Stomach (tissue), 4 donors: ENCODE measurements at regions not wholly inside any gene's neighbourhood (a gene's known extent, or its start where the extent isn't known, plus 50 kb on each side); places are given as distances from the start of the nearest gene placed in this dataset.

Experiments
- EP300 ChIP-seq: sonication (generic); formaldehyde crosslinking; IDR thresholded peaks from one replicate; pipeline ENCODE4 v1.6.1; 2017; ENCODE audit warnings: antibody characterized with exemption
- POLR2A ChIP-seq, 4 donors: fragments of 450-650 bp; IDR thresholded peaks; one replicate each; pipeline ENCODE4 v1.6.1; 2016; ENCODE audit warnings: antibody characterized with exemption in 4 of 4, control low read depth in 2 of 4, mild to moderate bottlenecking in 1 of 4, moderate library complexity in 1 of 4
- POLR2AphosphoS5 ChIP-seq, 3 donors: sonication (generic); formaldehyde crosslinking; IDR thresholded peaks; one replicate each; pipeline ENCODE4 v1.6.1; 2016; ENCODE audit warnings: antibody characterized with exemption in 3 of 3
- TF ChIP-seq, protein P1 (sequence below), 7 experiments: fragments of 450-650 bp in 4 of 7; fragments of 200-600 bp in 3 of 7; sonication (generic) in 3 of 7; IDR thresholded peaks; one replicate each; pipeline ENCODE4 v1.5.1; 2016 to 2019; ENCODE audit warnings: antibody characterized with exemption in 7 of 7, control low read depth in 2 of 7, mild to moderate bottlenecking in 1 of 7

DNA sequence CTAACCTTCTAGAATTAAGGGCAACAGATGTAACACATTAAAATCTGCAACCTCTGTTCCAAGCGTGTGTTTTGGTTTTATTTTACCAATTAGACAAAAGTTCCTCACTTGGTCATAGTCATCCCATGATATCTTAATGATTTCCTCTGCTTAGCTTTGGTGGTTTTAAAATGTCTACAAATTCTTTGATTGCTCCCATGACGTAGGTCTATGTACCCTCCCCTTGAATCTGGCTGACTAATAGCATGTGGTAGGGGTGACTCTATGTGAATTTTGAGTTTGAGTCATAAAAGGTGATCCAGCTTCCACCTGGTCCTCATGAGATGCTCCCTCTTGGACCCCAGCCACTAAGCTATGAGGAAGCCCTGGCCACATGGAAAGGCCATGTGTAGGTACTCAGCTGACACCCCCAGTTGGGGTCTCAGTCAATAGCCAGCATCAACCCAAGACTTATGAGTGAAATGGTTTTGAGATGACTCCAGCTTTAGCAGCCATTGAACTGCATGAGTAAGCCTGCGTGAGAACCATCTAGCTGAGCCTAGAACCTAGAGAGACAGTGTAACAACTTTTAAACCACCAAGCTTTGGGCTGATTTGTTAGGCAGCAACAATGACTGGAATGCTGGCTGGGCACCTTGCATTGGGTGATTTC, 247.1 kb downstream of the MSRB3 start:
- TF ChIP-seq POLR2A (IDR thresholded peaks at IDR 0.05), result no peak
- TF ChIP-seq POLR2AphosphoS5 (IDR thresholded peaks at IDR 0.05), result no peak
- TF ChIP-seq, protein P1, sequence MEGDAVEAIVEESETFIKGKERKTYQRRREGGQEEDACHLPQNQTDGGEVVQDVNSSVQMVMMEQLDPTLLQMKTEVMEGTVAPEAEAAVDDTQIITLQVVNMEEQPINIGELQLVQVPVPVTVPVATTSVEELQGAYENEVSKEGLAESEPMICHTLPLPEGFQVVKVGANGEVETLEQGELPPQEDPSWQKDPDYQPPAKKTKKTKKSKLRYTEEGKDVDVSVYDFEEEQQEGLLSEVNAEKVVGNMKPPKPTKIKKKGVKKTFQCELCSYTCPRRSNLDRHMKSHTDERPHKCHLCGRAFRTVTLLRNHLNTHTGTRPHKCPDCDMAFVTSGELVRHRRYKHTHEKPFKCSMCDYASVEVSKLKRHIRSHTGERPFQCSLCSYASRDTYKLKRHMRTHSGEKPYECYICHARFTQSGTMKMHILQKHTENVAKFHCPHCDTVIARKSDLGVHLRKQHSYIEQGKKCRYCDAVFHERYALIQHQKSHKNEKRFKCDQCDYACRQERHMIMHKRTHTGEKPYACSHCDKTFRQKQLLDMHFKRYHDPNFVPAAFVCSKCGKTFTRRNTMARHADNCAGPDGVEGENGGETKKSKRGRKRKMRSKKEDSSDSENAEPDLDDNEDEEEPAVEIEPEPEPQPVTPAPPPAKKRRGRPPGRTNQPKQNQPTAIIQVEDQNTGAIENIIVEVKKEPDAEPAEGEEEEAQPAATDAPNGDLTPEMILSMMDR (IDR thresholded peaks at IDR 0.05), result no peak
- TF ChIP-seq EP300, result no peak
